Endothelial cell of umbilical vein (primary cell): ENCODE measurements at regions not wholly inside any gene's neighbourhood (a gene's known extent, or its start where the extent isn't known, plus 50 kb on each side); places are given as distances from the start of the nearest gene placed in this dataset.

Source experiments
- BruUV-seq: library from RNA; stranded (reverse); fragments of 400-500 nt; replicated peaks from 2 replicates; lab custom pipeline; 2021; lab: Mats Ljungman, UMichigan
- CTCF ChIA-PET: fragments of 300-600, 350-600 bp; sonication (Branson Sonifier 250); formaldehyde crosslinking; loops from one replicate; lab custom pipeline; 2021; ENCODE audit warnings: antibody characterized with exemption, inconsistent platforms; lab: Charles Lee
- POLR2A ChIA-PET: fragments of 300-600, 350-600 bp; sonication (Branson Sonifier 250); formaldehyde crosslinking; loops from one replicate; lab custom pipeline; 2021; ENCODE audit warnings: antibody characterized with exemption, inconsistent platforms; lab: Charles Lee
- DNase-seq: peaks from one replicate; pipeline ENCODE4 v3.0.0-alpha.2; 2011; ENCODE audit warnings: low read depth, low spot score
- FAIRE-seq: peaks from 2 replicates; lab custom pipeline; 2011; peaks lifted over from hg19 to GRCh38; lab: Jason Lieb, UNC
- H2AFZ ChIP-seq: 2 replicates; pipeline ENCODE4 v1.6.0; 2012; ENCODE audit warnings: low read depth, low read length, control low read depth, inconsistent platforms
- H3K27ac ChIP-seq: 2 replicates; pipeline ENCODE4 v1.5.1; 2011; ENCODE audit warnings: low read depth, mild to moderate bottlenecking, control low read depth, low read length, moderate library complexity; ENCODE audit not compliant: insufficient read depth
- H3K27me3 ChIP-seq, 2 experiments: 2 replicates each; pipeline versions ENCODE4 v1.6.0 to v1.6.1; 2011; ENCODE audit warnings: low read length in 2 of 2, mixed read lengths in 1 of 2; ENCODE audit not compliant: control insufficient read depth in 2 of 2, insufficient read depth in 2 of 2
- H3K36me3 ChIP-seq, 2 experiments: 2 replicates in 1 of 2; 3 replicates in 1 of 2; pipeline ENCODE4 v1.5.1; 2011; ENCODE audit warnings: low read length in 2 of 2, mild to moderate bottlenecking in 1 of 2, moderate library complexity in 1 of 2; ENCODE audit not compliant: control insufficient read depth in 2 of 2, insufficient read depth in 2 of 2; ENCODE audit errors: extremely low read depth in 1 of 2
- H3K4me1 ChIP-seq: 3 replicates; pipeline ENCODE4 v1.5.1; 2011; ENCODE audit warnings: mild to moderate bottlenecking, low read length; ENCODE audit not compliant: control insufficient read depth, insufficient read depth; ENCODE audit errors: extremely low read depth
- H3K4me2 ChIP-seq: 2 replicates; pipeline ENCODE4 v1.6.1; 2011; ENCODE audit warnings: low read length, control low read depth, mixed read lengths; ENCODE audit not compliant: insufficient read depth
- H3K4me3 ChIP-seq, 3 experiments: fragments of 200-600 bp in 1 of 3; sonication (generic), shearing (Covaris generic) in 1 of 3; replicated peaks in 1 of 3; 2 replicates each; pipeline ENCODE4 v1.5.1; 2011 to 2016; ENCODE audit warnings: control low read depth in 3 of 3, low read length in 3 of 3, mild to moderate bottlenecking in 2 of 3, inconsistent platforms in 1 of 3, low read depth in 1 of 3, moderate library complexity in 1 of 3; ENCODE audit not compliant: insufficient read depth in 1 of 3
- H3K79me2 ChIP-seq: 2 replicates; pipeline ENCODE4 v1.6.0; 2012; ENCODE audit warnings: low read length, inconsistent platforms; ENCODE audit not compliant: control insufficient read depth, insufficient read depth
- H3K9ac ChIP-seq: replicated peaks from 2 replicates; pipeline ENCODE3; 2011; ENCODE audit warnings: low read length, control low read depth; ENCODE audit not compliant: insufficient read depth; ENCODE audit errors: extremely low read depth
- H3K9me1 ChIP-seq: replicated peaks from 3 replicates; pipeline ENCODE4 v1.6.0; 2011; ENCODE audit warnings: mild to moderate bottlenecking, low read length; ENCODE audit not compliant: control insufficient read depth, insufficient read depth; ENCODE audit errors: extremely low read depth
- H3K9me3 ChIP-seq: replicated peaks from 2 replicates; pipeline ENCODE4 v1.5.1; 2012; ENCODE audit warnings: low read length, inconsistent platforms; ENCODE audit not compliant: control insufficient read depth, insufficient read depth
- H4K20me1 ChIP-seq: replicated peaks from 2 replicates; pipeline ENCODE3; 2011; ENCODE audit warnings: mild to moderate bottlenecking, low read length; ENCODE audit not compliant: control insufficient read depth, insufficient read depth; ENCODE audit errors: extremely low read depth
- FOS ChIP-seq: IDR thresholded peaks from 2 replicates; pipeline ENCODE4 v1.6.1; 2011; ENCODE audit warnings: mild to moderate bottlenecking, low read length, moderate library complexity, borderline replicate concordance; ENCODE audit not compliant: insufficient read depth
- MYC ChIP-seq: IDR thresholded peaks from one replicate; pipeline ENCODE4 v1.6.1; 2011; ENCODE audit warnings: mild to moderate bottlenecking, low read depth, low read length
- POLR2AphosphoS5 ChIP-seq: IDR thresholded peaks from 2 replicates; pipeline ENCODE4 v1.6.1; 2012; ENCODE audit warnings: low read depth, mild to moderate bottlenecking, control low read depth, low read length, moderate library complexity; ENCODE audit not compliant: insufficient read depth
- dilution Hi-C: fragments of 300-500 bp; cut with MboI; formaldehyde crosslinking; loops from one replicate; pipeline ENCODE4 v1.15.0; 2019; ENCODE audit warnings: low sequenced_read_pairs; ENCODE audit not compliant: extremely low pct_ligation_motif_present
- intact Hi-C: fragments of 100-400 bp; cut with micrococcal nuclease; formaldehyde crosslinking; loops from one replicate; pipeline ENCODE4 v1.10.0; 2022
- TF ChIP-seq, protein P1 (sequence below): IDR thresholded peaks from 2 replicates; pipeline ENCODE4 v1.6.1; 2011; ENCODE audit not compliant: insufficient read depth, insufficient read length
- TF ChIP-seq, protein P2 (sequence below), 2 donors: IDR thresholded peaks; 1 replicate in 1 of 2; 2 replicates in 1 of 2; pipeline ENCODE4 v1.5.1; 2011; ENCODE audit warnings: low read length in 2 of 2, mild to moderate bottlenecking in 2 of 2, moderate library complexity in 2 of 2, control low read depth in 1 of 2, inconsistent platforms in 1 of 2, low read depth in 1 of 2; ENCODE audit not compliant: insufficient read depth in 1 of 2; ENCODE audit errors: extremely low read depth in 1 of 2

DNA sequence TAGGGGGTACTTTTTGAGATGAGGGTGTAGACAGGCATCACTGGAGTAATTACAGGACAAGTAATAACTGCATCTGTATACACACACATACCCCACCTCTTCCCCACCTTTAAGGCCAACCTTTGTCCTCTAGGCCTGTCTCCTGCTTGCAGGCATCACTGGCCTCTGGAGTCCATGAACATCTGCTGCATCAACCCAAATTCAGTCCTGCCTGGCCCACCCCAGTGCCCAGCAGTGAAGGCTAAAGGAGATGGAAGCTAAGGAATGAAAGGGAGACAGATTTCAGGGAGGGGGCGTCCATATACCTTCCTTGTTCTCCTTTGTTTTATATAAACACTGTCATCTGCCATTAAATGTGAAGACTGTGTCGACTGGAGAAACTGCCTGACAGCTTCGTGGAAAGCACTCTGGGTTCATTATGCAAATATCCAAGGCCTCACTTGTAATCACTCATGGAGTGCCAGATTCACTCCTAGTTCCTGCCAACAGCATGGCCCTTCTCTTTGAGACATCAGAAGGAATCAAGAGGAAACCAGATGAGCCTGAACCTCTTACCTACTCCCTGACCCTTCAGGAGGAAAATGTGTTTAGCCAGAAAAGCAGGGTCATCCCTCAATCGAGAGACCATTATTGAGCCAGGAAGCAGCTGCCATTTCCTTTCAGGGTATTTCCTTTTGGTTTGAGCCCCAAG lies 64.4 kb downstream of the SERPINA3 start:
- POLR2A ChIA-PET, result no interaction called here

More for the DNA sequence above, 64.4 kb downstream of the SERPINA3 start:
- CTCF ChIA-PET, result interaction anchor here (1.6 kb wide), 1 partner anchor 243 kb away, joined by 3 read pairs; no protein-coding TSS in a partner anchor
- Histone ChIP-seq H3K4me3 (no peak overlapping the region), H3K36me3 (no peaks in the 10 kb centered on the region), H3K27ac (no peak overlapping the region), H3K4me2 (no peak overlapping the region), H3K27me3 (no peaks in the 10 kb centered on the region), H3K9me3 (no peaks in the 10 kb centered on the region), H3K4me1 (no peaks in the 10 kb centered on the region), H4K20me1 (no peaks in the 10 kb centered on the region), H3K9me1 (no peaks in the 10 kb centered on the region), H2AFZ (peak overlapping the region; percentile 36), H3K79me2 (no peaks in the 10 kb centered on the region), H3K9ac (no peak overlapping the region)
- TF ChIP-seq POLR2AphosphoS5, result no peak
- TF ChIP-seq FOS, result no peak
- TF ChIP-seq, protein P1, sequence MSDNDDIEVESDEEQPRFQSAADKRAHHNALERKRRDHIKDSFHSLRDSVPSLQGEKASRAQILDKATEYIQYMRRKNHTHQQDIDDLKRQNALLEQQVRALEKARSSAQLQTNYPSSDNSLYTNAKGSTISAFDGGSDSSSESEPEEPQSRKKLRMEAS, result no peak
- TF ChIP-seq, protein P2, sequence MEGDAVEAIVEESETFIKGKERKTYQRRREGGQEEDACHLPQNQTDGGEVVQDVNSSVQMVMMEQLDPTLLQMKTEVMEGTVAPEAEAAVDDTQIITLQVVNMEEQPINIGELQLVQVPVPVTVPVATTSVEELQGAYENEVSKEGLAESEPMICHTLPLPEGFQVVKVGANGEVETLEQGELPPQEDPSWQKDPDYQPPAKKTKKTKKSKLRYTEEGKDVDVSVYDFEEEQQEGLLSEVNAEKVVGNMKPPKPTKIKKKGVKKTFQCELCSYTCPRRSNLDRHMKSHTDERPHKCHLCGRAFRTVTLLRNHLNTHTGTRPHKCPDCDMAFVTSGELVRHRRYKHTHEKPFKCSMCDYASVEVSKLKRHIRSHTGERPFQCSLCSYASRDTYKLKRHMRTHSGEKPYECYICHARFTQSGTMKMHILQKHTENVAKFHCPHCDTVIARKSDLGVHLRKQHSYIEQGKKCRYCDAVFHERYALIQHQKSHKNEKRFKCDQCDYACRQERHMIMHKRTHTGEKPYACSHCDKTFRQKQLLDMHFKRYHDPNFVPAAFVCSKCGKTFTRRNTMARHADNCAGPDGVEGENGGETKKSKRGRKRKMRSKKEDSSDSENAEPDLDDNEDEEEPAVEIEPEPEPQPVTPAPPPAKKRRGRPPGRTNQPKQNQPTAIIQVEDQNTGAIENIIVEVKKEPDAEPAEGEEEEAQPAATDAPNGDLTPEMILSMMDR (IDR thresholded peaks at IDR 0.05; ENCODE audit: extremely low read depth in 1 of 2, insufficient read depth in 1 of 2, low read depth in 1 of 2, low read length in 2 of 2), result no peak
- TF ChIP-seq MYC, result no peak
- dilution Hi-C loops, result no loop called here
- no peak for FAIRE-seq
- intact Hi-C loops, result no loop called here
- BruUV-seq, result no TSS peak
- peak; percentile 51 for DNase-seq
